ENCODE measurements at regions not wholly inside any gene's neighbourhood (a gene's known extent, or its start where the extent isn't known, plus 50 kb on each side); places are given as distances from the start of the nearest gene placed in this dataset.
A peak's percentile ranks its signal among the peaks of the same experiment; 100 is the strongest.

GRCh38 chr1:95368178-95368577 is 134.2 kb downstream of the RWDD3 start:
- DNase-seq (ENCODE audit: missing footprints): no peak
- no peak for ATAC-seq
- intact Hi-C loops (cut with DNase I): no loop called here

- intact Hi-C loops (cut with DNase I): no loop called here
- ATAC-seq (no peak), DNase-seq (ENCODE audit: missing footprints) (no peak)
Measured at GRCh38 chr1:95369985-95370690, 136.1 kb downstream of the RWDD3 start.

GRCh38 chr1:95370691-95371562 is 136.9 kb downstream of the RWDD3 start:
- intact Hi-C loops (cut with DNase I): no loop called here
- ATAC-seq (no peak), DNase-seq (ENCODE audit: missing footprints) (no peak)

GRCh38 chr1:95371666-95372282 is 137.8 kb downstream of the RWDD3 start:
- peak; percentile 42 for DNase-seq (ENCODE audit: missing footprints)
- intact Hi-C loops (cut with DNase I): no loop called here

GRCh38 chr1:95375174-95375573 is 141.2 kb downstream of the RWDD3 start:
- no peak for DNase-seq (ENCODE audit: missing footprints)
- intact Hi-C loops (cut with DNase I): no loop called here
- ATAC-seq: no peak

More at GRCh38 chr1:95371666-95372282, 137.8 kb downstream of the RWDD3 start:
- no peak for ATAC-seq

GRCh38 chr1:95380909-95381308 is 146.9 kb downstream of the RWDD3 start:
- ATAC-seq (no peak), DNase-seq (ENCODE audit: missing footprints) (no peak)
- intact Hi-C loops (cut with DNase I): no loop called here

GRCh38 chr1:95382000-95382786 is 148.2 kb downstream of the RWDD3 start:
- DNase-seq (ENCODE audit: missing footprints): no peak
- ATAC-seq: no peak
- intact Hi-C loops (cut with DNase I): no loop called here

- DNase-seq (ENCODE audit: missing footprints) (no peak), ATAC-seq (no peak)
- intact Hi-C loops (cut with DNase I): no loop called here
Measured at GRCh38 chr1:95383111-95383510, 149.1 kb downstream of the RWDD3 start.

- intact Hi-C loops (cut with DNase I): no loop called here
- ATAC-seq: no peak
- DNase-seq (ENCODE audit: missing footprints): peak; percentile 50
Measured at GRCh38 chr1:95384567-95384966, 150.6 kb downstream of the RWDD3 start.

- intact Hi-C loops (cut with DNase I): no loop called here
- DNase-seq (ENCODE audit: missing footprints) (no peak), ATAC-seq (no peak)
Measured at GRCh38 chr1:95386371-95386770, 152.4 kb downstream of the RWDD3 start.

- intact Hi-C loops (cut with DNase I): no loop called here
- ATAC-seq (no peak), DNase-seq (ENCODE audit: missing footprints) (no peak)
Measured at GRCh38 chr1:95386915-95387314, 152.9 kb downstream of the RWDD3 start.

- no peak for DNase-seq (ENCODE audit: missing footprints)
- ATAC-seq: no peak
- intact Hi-C loops (cut with DNase I): no loop called here
Measured at GRCh38 chr1:95388031-95388430, 154.0 kb downstream of the RWDD3 start.

- ATAC-seq: no peak
- DNase-seq (ENCODE audit: missing footprints): no peak
- intact Hi-C loops (cut with DNase I): no loop called here
Measured at GRCh38 chr1:95393434-95393833, 159.4 kb downstream of the RWDD3 start.

GRCh38 chr1:95396557-95396956 is 162.5 kb downstream of the RWDD3 start:
- no peak for ATAC-seq
- intact Hi-C loops (cut with DNase I): no loop called here
- DNase-seq (ENCODE audit: missing footprints): no peak

GRCh38 chr1:95402780-95403179 is 168.8 kb downstream of the RWDD3 start:
- intact Hi-C loops (cut with DNase I): no loop called here
- no peak for DNase-seq (ENCODE audit: missing footprints)
- ATAC-seq: no peak

GRCh38 chr1:95406279-95406678 is 172.3 kb downstream of the RWDD3 start:
- ATAC-seq (no peak), DNase-seq (ENCODE audit: missing footprints) (no peak)
- intact Hi-C loops (cut with DNase I): no loop called here

- intact Hi-C loops (cut with DNase I): no loop called here
- DNase-seq (ENCODE audit: missing footprints) (no peak), ATAC-seq (no peak)
Measured at GRCh38 chr1:95407131-95407885, 173.3 kb downstream of the RWDD3 start.

- ATAC-seq (no peak), DNase-seq (ENCODE audit: missing footprints) (peak; percentile 30)
- intact Hi-C loops (cut with DNase I): no loop called here
Measured at GRCh38 chr1:95407886-95408291, 173.9 kb downstream of the RWDD3 start.

All from Right ventricle myocardium inferior (tissue), 1 donor.